H9 (cell line): ENCODE measurements at regions not wholly inside any gene's neighbourhood (a gene's known extent, or its start where the extent isn't known, plus 50 kb on each side); places are given as distances from the start of the nearest gene placed in this dataset.

Experiments used
- DNase-seq: peaks from one replicate; pipeline ENCODE4 v3.0.0-alpha.2; 2017
- H2AFZ ChIP-seq: one replicate; pipeline ENCODE4 v1.6.1; 2013; ENCODE audit warnings: mild to moderate bottlenecking, low read length, control low read depth, moderate library complexity
- H2AK5ac ChIP-seq: 2 replicates; pipeline ENCODE4 v1.6.1; 2013; ENCODE audit warnings: low read length, control low read depth, mixed read lengths; ENCODE audit not compliant: insufficient read length
- H2BK120ac ChIP-seq: one replicate; pipeline ENCODE4 v1.6.1; 2013; ENCODE audit warnings: low read depth, mild to moderate bottlenecking, low read length, control low read depth, inconsistent platforms; ENCODE audit not compliant: poor library complexity, severe bottlenecking
- H2BK12ac ChIP-seq: 2 replicates; pipeline ENCODE4 v1.6.1; 2013; ENCODE audit warnings: low read length, control low read depth, mixed read lengths, low read depth; ENCODE audit not compliant: insufficient read length
- H2BK15ac ChIP-seq: 2 replicates; pipeline ENCODE4 v1.6.1; 2013; ENCODE audit warnings: low read depth, low read length, control low read depth
- H2BK20ac ChIP-seq: one replicate; pipeline ENCODE4 v1.6.1; 2013; ENCODE audit warnings: low read depth, mild to moderate bottlenecking, low read length, control low read depth, inconsistent platforms; ENCODE audit not compliant: poor library complexity, severe bottlenecking
- H2BK5ac ChIP-seq: 2 replicates; pipeline ENCODE4 v1.6.1; 2013; ENCODE audit warnings: low read length, control low read depth, mixed read lengths; ENCODE audit not compliant: insufficient read length
- H3K14ac ChIP-seq: 2 replicates; pipeline ENCODE4 v1.6.1; 2013; ENCODE audit warnings: low read length, control low read depth; ENCODE audit not compliant: insufficient read depth
- H3K18ac ChIP-seq: 2 replicates; pipeline ENCODE4 v1.6.1; 2013; ENCODE audit warnings: low read depth, mild to moderate bottlenecking, mixed read lengths, low read length, control low read depth; ENCODE audit not compliant: insufficient read length
- H3K23ac ChIP-seq: 2 replicates; pipeline ENCODE4 v1.6.1; 2013; ENCODE audit warnings: low read length, control low read depth, mixed read lengths, low read depth; ENCODE audit not compliant: insufficient read length
- H3K23me2 ChIP-seq: 2 replicates; pipeline ENCODE4 v1.6.1; 2013; ENCODE audit warnings: low read depth, mild to moderate bottlenecking, mixed read lengths, low read length, control low read depth; ENCODE audit not compliant: insufficient read length, poor library complexity, severe bottlenecking
- H3K27ac ChIP-seq: 2 replicates; pipeline ENCODE4 v1.5.1; 2013; ENCODE audit warnings: low read length, control low read depth, mixed read lengths, low read depth; ENCODE audit not compliant: insufficient read length
- H3K27me3 ChIP-seq: 2 replicates; pipeline ENCODE4 v1.6.1; 2013; ENCODE audit warnings: low read length, control low read depth, inconsistent platforms; ENCODE audit not compliant: insufficient read depth
- H3K4ac ChIP-seq: 2 replicates; pipeline ENCODE4 v1.6.1; 2013; ENCODE audit warnings: low read depth, mild to moderate bottlenecking, control low read depth, inconsistent platforms, low read length, moderate library complexity
- H3K4me1 ChIP-seq: 2 replicates; pipeline ENCODE4 v1.6.1; 2013; ENCODE audit warnings: low read length, control low read depth, inconsistent platforms; ENCODE audit not compliant: insufficient read depth
- H3K4me2 ChIP-seq: 2 replicates; pipeline ENCODE4 v1.6.1; 2013; ENCODE audit warnings: low read length, control low read depth, mixed read lengths; ENCODE audit not compliant: insufficient read length, insufficient read depth
- H3K56ac ChIP-seq: 2 replicates; pipeline ENCODE4 v1.6.1; 2013; ENCODE audit warnings: low read depth, mild to moderate bottlenecking, mixed read lengths, low read length, control low read depth; ENCODE audit not compliant: insufficient read length
- H3K79me1 ChIP-seq: 2 replicates; pipeline ENCODE4 v1.6.1; 2013; ENCODE audit warnings: low read depth, mild to moderate bottlenecking, moderate library complexity, low read length, control low read depth, inconsistent platforms; ENCODE audit not compliant: insufficient read depth, poor library complexity, severe bottlenecking
- H3K79me2 ChIP-seq: 2 replicates; pipeline ENCODE4 v1.6.1; 2013; ENCODE audit warnings: low read length, control low read depth, inconsistent platforms; ENCODE audit not compliant: insufficient read depth
- H3K9ac ChIP-seq: 2 replicates; pipeline ENCODE4 v1.6.1; 2013; ENCODE audit warnings: low read length, control low read depth, mixed read lengths; ENCODE audit not compliant: insufficient read length; ENCODE audit errors: extremely low read depth
- H3K9me3 ChIP-seq: one replicate; pipeline ENCODE4 v1.6.1; 2013; ENCODE audit warnings: low read depth, low read length, inconsistent platforms; ENCODE audit not compliant: control insufficient read depth
- H3T11ph ChIP-seq: one replicate; pipeline ENCODE4 v1.6.1; 2013; ENCODE audit warnings: mild to moderate bottlenecking, low read length, control low read depth, inconsistent platforms
- H4K20me1 ChIP-seq: one replicate; pipeline ENCODE4 v1.6.1; 2013; ENCODE audit not compliant: control insufficient read depth, insufficient read length, insufficient read depth
- H4K5ac ChIP-seq: 2 replicates; pipeline ENCODE4 v1.6.1; 2013; ENCODE audit warnings: low read depth, mild to moderate bottlenecking, mixed read lengths, low read length, control low read depth; ENCODE audit not compliant: insufficient read length
- H4K8ac ChIP-seq: replicated peaks from 2 replicates; pipeline ENCODE4 v1.6.1; 2013; ENCODE audit warnings: low read length, control low read depth, mixed read lengths, low read depth; ENCODE audit not compliant: insufficient read length
- H4K91ac ChIP-seq: 2 replicates; pipeline ENCODE4 v1.6.1; 2013; ENCODE audit warnings: low read depth, mild to moderate bottlenecking, moderate library complexity, mixed read lengths, low read length, control low read depth; ENCODE audit not compliant: insufficient read length
- H3K27ac Mint-ChIP-seq, 3 experiments: 2 replicates in 2 of 3; 3 replicates in 1 of 3; pipeline ENCODE4 v1.8.0; 2020 to 2021; ENCODE audit warnings: mixed read lengths in 3 of 3, mild to moderate bottlenecking in 1 of 3, moderate library complexity in 1 of 3
- H3K27me3 Mint-ChIP-seq: 2 replicates; pipeline ENCODE4 v1.8.0; 2021; ENCODE audit warnings: low read depth, mild to moderate bottlenecking, moderate library complexity, mixed read lengths
- H3K36me3 Mint-ChIP-seq, 3 experiments: 2 replicates in 2 of 3; 3 replicates in 1 of 3; pipeline ENCODE4 v1.8.0; 2020 to 2021; ENCODE audit warnings: low read depth in 3 of 3, mixed read lengths in 3 of 3; ENCODE audit not compliant: insufficient read depth in 1 of 3
- H3K4me1 Mint-ChIP-seq, 2 experiments: 2 replicates each; pipeline ENCODE4 v1.8.0; 2020; ENCODE audit warnings: mixed read lengths in 2 of 2
- H3K4me3 Mint-ChIP-seq, 2 experiments: 2 replicates in 1 of 2; 3 replicates in 1 of 2; pipeline ENCODE4 v1.8.0; 2020 to 2021; ENCODE audit warnings: mild to moderate bottlenecking in 2 of 2, mixed read lengths in 2 of 2, moderate library complexity in 1 of 2
- H3K9me3 Mint-ChIP-seq, 2 experiments: 2 replicates in 1 of 2; 3 replicates in 1 of 2; pipeline ENCODE4 v1.8.0; 2020; ENCODE audit warnings: mild to moderate bottlenecking in 2 of 2, mixed read lengths in 2 of 2, moderate library complexity in 1 of 2
- WGBS: extraction: QIAGEN DNeasy Blood & Tissue Kit; methylation state at CpG from one replicate; pipeline ENCODE4 v1.1.7; 2013; ENCODE audit warnings: missing lambda C conversion rate, low lambda C conversion rate, mixed read lengths; ENCODE audit not compliant: insufficient read length; ENCODE audit errors: extremely low coverage; 5-methylcytosine and 5-hydroxymethylcytosine counted together
- TF ChIP-seq, protein P1 (sequence below): fragments of 200-600 bp; sonication (generic); conservative IDR thresholded peaks from 3 replicates; pipeline ENCODE4 v1.8.0; 2021; ENCODE audit warnings: antibody characterized with exemption, mild to moderate bottlenecking

- peak overlapping the region; percentile 95 for H3K14ac ChIP-seq
- H2BK120ac ChIP-seq, result no peak overlapping the region
- H3K79me1 ChIP-seq, result no peaks in the 10 kb centered on the region
- H3K27me3 ChIP-seq, result no peaks in the 10 kb centered on the region
- peak; percentile 98 for DNase-seq
- peak overlapping the region; percentile 74 for H3K9ac ChIP-seq
- peak overlapping the region; percentile 97 to 98 (median 98) for H3K27ac Mint-ChIP-seq
- H3K4me1 Mint-ChIP-seq, result peaks cover 33 to 44% of the 10 kb centered on the region in 2 experiments
- H2BK5ac ChIP-seq, result peak overlapping the region; percentile 78
- peaks cover 15 to 35% (median 22%) of the 10 kb centered on the region in 3 experiments for H3K36me3 Mint-ChIP-seq
- no peaks in the 10 kb centered on the region for H3K79me2 ChIP-seq
- no peak overlapping the region for H2BK15ac ChIP-seq
- H4K8ac ChIP-seq, result no peak overlapping the region
- H4K91ac ChIP-seq, result no peak overlapping the region
- peak overlapping the region; percentile 73 for H3K4me2 ChIP-seq
- no peak overlapping the region for H2BK20ac ChIP-seq
- peaks cover 3% of the 10 kb centered on the region; the same call in 1 of the 2 replicates for H3K4me1 ChIP-seq
- H2BK12ac ChIP-seq, result peak overlapping the region; percentile 31
- no peak overlapping the region for H2AFZ ChIP-seq
- peaks cover 7% of the 10 kb centered on the region for H3K23me2 ChIP-seq
- H3K9me3 ChIP-seq, result peaks cover 10% of the 10 kb centered on the region
- H4K5ac ChIP-seq, result peak overlapping the region; percentile 72
- H3K23ac ChIP-seq, result no peak overlapping the region
- peak overlapping the region; percentile 75 for H3K56ac ChIP-seq
- no peak overlapping the region for H2AK5ac ChIP-seq
- peak overlapping the region; percentile 89 for H3K18ac ChIP-seq
- H3K27me3 Mint-ChIP-seq, result no peaks in the 10 kb centered on the region; the same call in 1 of the 2 replicates
- peak overlapping the region; percentile 63 to 77 for H3K4me3 Mint-ChIP-seq
- TF ChIP-seq, protein P1, sequence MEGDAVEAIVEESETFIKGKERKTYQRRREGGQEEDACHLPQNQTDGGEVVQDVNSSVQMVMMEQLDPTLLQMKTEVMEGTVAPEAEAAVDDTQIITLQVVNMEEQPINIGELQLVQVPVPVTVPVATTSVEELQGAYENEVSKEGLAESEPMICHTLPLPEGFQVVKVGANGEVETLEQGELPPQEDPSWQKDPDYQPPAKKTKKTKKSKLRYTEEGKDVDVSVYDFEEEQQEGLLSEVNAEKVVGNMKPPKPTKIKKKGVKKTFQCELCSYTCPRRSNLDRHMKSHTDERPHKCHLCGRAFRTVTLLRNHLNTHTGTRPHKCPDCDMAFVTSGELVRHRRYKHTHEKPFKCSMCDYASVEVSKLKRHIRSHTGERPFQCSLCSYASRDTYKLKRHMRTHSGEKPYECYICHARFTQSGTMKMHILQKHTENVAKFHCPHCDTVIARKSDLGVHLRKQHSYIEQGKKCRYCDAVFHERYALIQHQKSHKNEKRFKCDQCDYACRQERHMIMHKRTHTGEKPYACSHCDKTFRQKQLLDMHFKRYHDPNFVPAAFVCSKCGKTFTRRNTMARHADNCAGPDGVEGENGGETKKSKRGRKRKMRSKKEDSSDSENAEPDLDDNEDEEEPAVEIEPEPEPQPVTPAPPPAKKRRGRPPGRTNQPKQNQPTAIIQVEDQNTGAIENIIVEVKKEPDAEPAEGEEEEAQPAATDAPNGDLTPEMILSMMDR, result no peak
- no CpG with 5 or more reads among the region's 58 CpGs for WGBS
- peak overlapping the region; percentile 98 for H3K27ac ChIP-seq
- H4K20me1 ChIP-seq, result no peaks in the 10 kb centered on the region
- peaks cover 17 to 26% of the 10 kb centered on the region in 2 experiments for H3K9me3 Mint-ChIP-seq
- peak overlapping the region; percentile 2; the same call in 1 of the 2 replicates for H3K4ac ChIP-seq
- no peak overlapping the region for H3T11ph ChIP-seq
Measured at GRCh38 chr4:123505095-123506010, 108.8 kb downstream of the SPRY1 start.
